Embryonic facial prominence (tissue), 1 donor: ENCODE measurements at regions not wholly inside any gene's neighbourhood (a gene's known extent, or its start where the extent isn't known, plus 50 kb on each side); places are given as distances from the start of the nearest gene placed in this dataset.

ENCODE experiments used
- DNase-seq: peaks from one replicate; pipeline ENCODE4 v3.0.0-alpha.2; 2016; ENCODE audit errors: extremely low spot score

DNA sequence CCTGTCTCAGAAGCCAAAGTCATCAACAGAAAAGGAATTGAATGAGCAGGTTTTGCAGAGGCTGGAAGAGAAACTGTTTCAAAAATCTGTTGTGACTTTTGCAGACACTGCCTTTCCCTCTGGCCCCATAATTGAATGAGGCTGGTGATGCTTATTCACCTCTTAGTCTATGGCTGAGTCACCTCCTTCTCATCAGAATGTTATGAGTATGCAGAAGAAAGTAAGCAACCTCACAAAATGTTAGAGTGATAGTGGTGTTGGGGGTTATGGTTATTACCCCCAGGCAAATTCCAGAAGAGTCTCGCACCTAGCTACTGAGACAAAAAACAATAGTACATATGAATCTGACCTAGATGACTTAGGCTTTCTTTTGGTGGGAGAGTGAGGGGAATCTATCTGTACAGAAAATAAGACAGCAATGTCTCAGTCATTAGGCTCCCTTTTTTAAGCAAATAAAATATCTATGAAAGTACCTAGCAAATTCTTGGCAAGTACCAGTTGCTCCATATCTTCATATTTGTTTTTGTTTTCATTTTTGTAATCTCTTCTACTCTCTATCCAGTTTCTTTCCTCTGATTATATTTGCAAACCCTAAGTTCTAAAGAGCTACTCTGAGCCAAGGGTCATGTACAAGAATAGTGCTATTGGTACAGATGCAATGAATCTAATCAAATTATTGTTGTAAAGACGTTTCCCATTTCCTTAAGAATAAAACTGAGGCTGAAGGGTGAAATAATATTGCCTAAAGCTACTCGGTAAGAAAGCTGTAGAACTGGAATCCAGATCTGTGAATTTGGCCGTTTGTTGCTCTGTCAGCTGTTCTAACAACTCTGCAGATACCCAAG is 498.1 kb upstream of the TNC start:
- DNase-seq = no peak

GRCh38 chr9:115616666-115617239 is 498.8 kb upstream of the TNC start:
- DNase-seq = no peak

- DNase-seq = no peak
Measured at GRCh38 chr9:115625251-115625650, 507.3 kb upstream of the TNC start.

GRCh38 chr9:115625954-115626353 is 508.0 kb upstream of the TNC start:
- DNase-seq = no peak

- no peak for DNase-seq
Measured at GRCh38 chr9:115627511-115627910, 509.6 kb upstream of the TNC start.

- no peak for DNase-seq
Measured at GRCh38 chr9:115628426-115628825, 510.5 kb upstream of the TNC start.

DNA sequence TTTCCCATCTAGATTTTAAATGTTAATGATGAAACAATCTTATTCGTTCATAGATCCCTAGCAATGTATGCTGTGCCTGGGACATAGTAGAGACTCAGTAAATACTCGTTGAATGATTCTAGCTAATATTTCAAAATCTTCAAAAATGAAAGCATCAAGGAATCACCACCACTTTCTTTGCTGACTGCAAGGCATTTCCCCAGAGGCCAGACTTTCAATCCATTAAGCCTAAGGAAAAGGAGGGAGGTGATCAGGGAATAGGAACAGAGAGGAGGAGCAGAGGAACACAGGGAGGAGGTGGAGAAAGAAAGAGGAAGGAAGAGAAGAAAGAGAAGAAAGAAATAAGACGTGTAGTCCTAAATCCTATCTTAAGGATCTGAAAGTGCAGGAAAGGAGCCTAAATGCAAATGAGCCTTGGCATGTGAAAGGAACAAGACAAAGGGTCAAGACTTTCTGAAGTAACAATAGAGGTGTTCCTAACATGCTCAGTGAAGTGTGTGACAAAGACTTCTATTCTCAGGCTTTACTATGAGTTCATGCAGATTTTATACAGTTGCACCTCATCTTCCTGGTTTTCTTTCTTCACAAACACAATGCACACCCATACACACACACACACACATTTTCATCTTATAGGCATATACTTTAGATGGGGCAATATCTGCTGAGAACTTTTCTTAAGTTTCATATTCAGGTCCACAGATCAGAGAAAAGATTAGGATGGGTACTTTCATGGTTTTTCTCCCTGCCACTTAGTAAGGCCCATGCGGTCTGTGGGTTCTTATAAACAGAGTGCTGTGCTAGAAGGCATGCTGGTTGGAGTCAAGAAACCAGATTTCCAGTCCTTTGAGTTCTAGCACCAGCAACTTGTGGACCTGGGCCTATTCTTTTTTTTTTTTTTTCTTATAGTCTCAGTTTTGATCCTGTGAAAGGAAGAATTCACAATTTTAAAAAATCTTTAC is 512.2 kb upstream of the TNC start:
- no peak for DNase-seq

- no peak for DNase-seq
Measured at GRCh38 chr9:115632391-115632790, 514.4 kb upstream of the TNC start.

DNA sequence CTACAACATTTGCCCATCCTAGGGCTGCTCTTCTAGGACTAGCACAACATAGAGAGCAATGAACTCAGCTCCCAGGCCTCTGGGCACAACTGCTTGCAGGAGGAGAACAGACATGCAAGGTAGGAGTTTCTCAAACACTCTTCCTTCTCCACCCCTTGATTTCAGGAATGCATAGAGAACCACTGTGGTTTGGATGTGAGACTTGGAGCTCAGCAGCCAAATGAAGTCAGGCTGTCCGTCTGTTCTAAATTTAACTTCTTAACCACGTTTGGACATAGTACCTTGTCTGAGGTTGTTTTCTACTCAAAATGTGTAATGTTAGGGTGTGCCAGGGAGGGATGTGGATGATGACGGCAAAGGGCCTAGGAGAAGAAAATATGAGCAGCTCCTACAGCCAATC is 515.1 kb upstream of the TNC start:
- DNase-seq = peak; percentile 47

GRCh38 chr9:115635680-115636383 is 517.8 kb upstream of the PAPPA start:
- no peak for DNase-seq

GRCh38 chr9:115636596-115636995 is 517.0 kb upstream of the PAPPA start:
- no peak for DNase-seq

DNA sequence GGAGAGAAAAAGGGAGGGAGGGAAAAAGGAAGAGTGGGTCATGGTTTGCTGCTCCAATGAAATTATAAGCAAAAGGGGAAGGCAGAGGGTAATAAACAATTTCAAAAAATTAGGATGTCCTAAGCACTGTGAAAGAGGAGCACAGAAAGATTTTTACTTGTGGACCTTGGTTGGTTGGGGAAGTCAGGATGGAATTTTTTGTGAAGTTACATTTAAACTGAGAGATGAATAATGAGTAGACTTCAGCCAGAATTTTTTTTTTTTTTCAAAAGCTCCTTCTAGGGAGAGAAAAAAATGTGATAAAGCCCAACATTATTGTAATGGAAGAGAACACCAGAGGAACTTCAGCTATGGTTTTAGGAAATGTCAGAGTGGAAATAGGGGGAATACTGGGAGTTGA is 515.9 kb upstream of the PAPPA start:
- DNase-seq = no peak

GRCh38 chr9:115640887-115641286 is 512.7 kb upstream of the PAPPA start:
- no peak for DNase-seq

- DNase-seq = no peak
Measured at GRCh38 chr9:115642285-115642684, 511.3 kb upstream of the PAPPA start.

DNA sequence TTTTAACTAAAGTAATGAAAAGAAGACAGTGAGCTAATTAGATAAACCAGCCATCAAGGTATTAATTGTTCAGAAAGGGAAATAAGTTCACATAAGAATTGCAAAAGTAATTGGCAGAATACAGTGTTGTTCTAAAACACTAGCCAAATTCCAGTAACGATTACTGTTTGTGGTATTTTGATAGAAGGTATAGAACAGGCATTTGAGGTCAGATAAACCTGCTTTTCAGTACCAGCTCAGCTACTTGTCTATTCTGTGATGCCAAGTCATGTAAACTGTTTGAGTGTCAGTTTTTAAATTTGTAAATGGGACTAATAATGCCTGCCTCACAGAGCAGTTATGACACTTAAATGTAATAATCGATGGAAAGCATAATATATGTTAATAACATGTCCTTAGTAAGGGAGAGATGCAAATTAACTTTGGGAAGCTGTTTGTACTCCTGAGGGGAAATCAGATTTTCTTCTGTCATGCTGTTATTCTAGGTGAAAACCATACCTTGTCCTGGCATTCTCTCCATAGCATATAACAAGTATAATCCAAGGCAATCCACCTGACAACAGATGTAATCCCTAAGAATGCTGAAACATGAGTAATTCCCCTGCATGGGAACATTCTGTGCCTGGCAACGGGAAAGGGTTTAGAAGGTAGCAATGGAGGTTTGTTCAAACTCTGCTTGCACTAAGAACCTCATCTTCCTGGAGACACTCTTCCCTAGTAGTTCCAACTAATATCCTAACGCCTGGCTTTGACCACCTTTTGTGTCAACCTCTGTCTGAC is 509.5 kb upstream of the PAPPA start:
- DNase-seq = no peak

DNA sequence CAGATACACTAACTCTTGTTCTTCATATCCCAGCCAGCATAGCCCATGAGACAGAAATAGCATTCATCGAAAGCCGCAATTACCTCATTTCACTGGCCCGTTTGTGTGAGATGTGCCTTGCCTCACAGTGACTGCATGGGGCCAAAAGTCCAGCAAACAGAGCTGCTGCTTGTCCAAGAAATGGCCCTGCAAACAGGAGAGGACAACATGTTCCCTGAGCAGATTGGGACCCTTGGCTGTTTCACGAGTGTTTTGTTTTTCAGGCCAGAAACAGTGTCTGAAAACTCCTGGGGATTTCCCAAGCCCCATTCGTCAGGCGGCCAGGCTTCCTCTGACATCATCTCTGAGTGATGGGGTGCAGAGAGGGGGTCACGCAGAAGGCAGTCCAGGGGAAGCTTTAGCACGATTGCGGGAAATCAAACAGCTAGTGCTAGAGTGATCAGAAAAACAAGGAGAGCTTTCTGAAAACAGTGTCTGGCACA is 503.6 kb upstream of the PAPPA start:
- no peak for DNase-seq

DNA sequence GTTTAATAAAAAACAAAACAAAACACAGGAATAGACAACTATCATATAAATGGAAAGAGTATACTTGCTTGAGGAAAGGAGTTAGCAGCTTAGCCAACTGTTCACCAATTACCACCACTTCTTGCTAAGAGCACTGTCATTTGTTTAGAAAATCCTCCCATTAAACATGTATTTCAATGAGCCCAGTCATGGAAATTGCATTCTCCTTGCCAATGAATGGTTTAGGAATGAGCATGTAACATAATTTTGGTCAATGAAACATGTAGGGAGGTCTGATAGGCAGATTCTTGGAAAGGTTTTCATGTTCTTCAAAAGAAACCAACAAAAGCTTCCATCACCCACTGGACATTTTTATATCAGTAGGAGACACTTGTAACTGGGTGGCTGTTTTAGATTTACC is 502.8 kb upstream of the PAPPA start:
- DNase-seq = no peak

DNA sequence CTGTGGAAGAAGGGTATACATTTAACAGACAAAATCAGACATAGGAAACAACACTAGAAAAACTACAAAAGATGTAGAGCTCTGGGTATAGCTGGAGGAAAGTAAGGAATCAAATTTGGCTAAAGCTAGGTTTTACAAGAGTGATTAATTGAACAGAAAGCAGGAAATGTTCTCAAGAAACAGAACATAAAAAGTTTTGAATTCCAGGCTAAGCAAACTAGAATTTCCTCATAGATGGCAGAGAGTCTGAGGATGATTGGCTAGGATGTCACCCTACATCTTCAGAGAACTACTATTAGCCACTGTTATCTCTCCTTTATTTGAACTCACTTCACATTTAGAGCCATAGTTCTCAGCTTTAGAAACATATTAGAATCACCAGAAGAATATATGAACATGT is 502.1 kb upstream of the PAPPA start:
- no peak for DNase-seq

- no peak for DNase-seq
Measured at GRCh38 chr9:115653171-115653606, 500.4 kb upstream of the PAPPA start.

DNA sequence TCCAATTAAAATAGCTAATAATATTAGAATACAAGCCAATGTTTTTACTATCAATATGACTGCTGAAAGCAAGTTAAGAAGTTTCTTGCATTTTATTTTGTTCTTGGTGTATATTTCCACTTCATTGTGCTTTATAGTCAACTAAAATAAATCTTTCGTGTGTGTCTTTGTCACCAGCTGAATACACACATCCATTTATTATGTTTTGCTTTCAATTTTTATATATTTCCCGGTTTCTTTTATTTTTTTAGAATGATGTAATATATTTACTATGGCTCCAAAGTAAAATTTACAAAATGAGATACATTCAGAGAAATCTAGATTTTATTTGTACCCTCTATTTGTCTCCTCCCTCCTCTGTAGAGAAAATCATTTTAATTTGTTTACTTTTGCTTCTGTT is 495.9 kb upstream of the PAPPA start:
- no peak for DNase-seq

DNA sequence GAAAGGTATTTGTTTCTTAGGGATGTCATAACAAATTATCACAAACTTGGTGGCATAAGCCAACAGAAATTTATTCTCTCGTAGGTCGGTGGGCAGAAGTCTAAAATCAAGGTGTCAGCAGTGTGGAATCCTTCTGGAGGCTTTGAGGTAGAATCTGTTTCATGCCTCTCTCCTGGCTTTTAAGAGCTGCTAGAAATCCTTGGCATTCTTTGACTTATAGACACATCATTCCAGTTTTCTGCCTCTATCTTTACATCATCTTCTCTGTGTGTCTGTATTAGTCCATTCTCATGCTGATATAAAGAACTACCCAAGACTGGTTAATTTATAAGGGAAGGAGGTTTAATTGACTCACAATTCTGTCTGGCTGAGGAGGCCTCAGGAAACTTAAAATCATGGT is 488.1 kb upstream of the PAPPA start:
- DNase-seq = no peak
